ENCODE measurements at regions not wholly inside any gene's neighbourhood (a gene's known extent, or its start where the extent isn't known, plus 50 kb on each side); places are given as distances from the start of the nearest gene placed in this dataset.

DNA sequence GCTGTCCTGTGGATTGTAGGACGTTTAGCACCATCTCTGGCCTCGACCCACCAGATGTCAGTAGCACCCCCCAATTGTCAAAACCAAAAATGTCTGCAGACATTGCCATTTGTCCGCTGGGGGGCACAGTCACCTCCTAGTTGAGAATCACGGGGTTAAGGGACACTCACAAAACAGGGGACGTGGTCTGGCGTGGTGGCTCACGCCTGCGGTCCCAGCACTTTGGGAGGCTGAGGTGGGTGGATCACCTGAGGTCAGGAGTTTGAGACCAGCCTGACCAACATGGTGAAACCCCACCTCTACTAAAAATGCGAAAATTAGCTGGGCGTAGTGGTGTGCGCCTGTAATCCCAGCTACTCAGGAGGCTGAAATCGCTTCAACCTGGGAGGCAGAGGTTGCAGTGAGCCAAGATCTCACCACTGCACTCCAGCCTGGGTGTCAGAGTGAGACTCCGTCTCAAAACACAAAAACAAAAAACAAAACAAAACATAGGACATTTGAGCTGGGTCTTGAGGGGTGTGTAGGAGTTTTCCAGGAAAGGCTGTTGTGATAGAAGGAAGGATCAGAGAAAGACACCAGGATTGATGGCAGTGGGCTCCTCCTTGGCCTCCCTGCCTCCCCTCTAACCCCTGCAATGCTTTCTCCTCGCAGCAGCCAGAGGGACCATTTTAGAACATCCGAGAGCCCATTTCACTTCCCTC, 171.8 kb upstream of the GSE1 start (continued):
- TF ChIP-seq ZNF792 (CRISPR knock-in tag; IDR thresholded peaks at IDR 0.05) (no peak), TEAD2 (CRISPR knock-in tag; IDR thresholded peaks at IDR 0.05) (no peak), NR2F6 (IDR thresholded peaks at IDR 0.05) (no peak), NR2F6 (CRISPR knock-in tag; IDR thresholded peaks at IDR 0.05) (peak; percentile 56; the same call in 1 of the 2 replicates), RXRB (CRISPR knock-in tag; IDR thresholded peaks at IDR 0.05; ENCODE audit: borderline replicate concordance) (no peak), TEAD3 (CRISPR knock-in tag; optimal IDR thresholded peaks at IDR 0.05; ENCODE audit: borderline replicate concordance) (peak; percentile 14), ZFAT (CRISPR knock-in tag; conservative IDR thresholded peaks at IDR 0.05) (no peak), CREM (IDR thresholded peaks at IDR 0.05) (no peak), CREM (CRISPR knock-in tag; IDR thresholded peaks at IDR 0.05) (no peak), JDP2 (CRISPR knock-in tag; IDR thresholded peaks at IDR 0.05; ENCODE audit: borderline replicate concordance) (no peak), ZNF264 (CRISPR knock-in tag; IDR thresholded peaks at IDR 0.05) (no peak), REPIN1 (CRISPR knock-in tag; IDR thresholded peaks at IDR 0.05; ENCODE audit: borderline replicate concordance, low read depth) (no peak), ZEB1 (IDR thresholded peaks at IDR 0.05; ENCODE audit: insufficient replicate concordance, low read depth) (peak; percentile 41), THAP11 (CRISPR knock-in tag; IDR thresholded peaks at IDR 0.05) (no peak), MED1 (CRISPR knock-in tag; IDR thresholded peaks at IDR 0.05) (no peak), TCF7L2 (IDR thresholded peaks at IDR 0.05; ENCODE audit: low read depth, low read length) (no peak), ZFY (CRISPR knock-in tag; IDR thresholded peaks at IDR 0.05) (no peak), LCORL (IDR thresholded peaks at IDR 0.05) (no peak), LCORL (CRISPR knock-in tag; IDR thresholded peaks at IDR 0.05) (0 out of 2 replicates have a peak, but pooled peaks have one; percentile 43)
- TF ChIP-seq, protein P1, sequence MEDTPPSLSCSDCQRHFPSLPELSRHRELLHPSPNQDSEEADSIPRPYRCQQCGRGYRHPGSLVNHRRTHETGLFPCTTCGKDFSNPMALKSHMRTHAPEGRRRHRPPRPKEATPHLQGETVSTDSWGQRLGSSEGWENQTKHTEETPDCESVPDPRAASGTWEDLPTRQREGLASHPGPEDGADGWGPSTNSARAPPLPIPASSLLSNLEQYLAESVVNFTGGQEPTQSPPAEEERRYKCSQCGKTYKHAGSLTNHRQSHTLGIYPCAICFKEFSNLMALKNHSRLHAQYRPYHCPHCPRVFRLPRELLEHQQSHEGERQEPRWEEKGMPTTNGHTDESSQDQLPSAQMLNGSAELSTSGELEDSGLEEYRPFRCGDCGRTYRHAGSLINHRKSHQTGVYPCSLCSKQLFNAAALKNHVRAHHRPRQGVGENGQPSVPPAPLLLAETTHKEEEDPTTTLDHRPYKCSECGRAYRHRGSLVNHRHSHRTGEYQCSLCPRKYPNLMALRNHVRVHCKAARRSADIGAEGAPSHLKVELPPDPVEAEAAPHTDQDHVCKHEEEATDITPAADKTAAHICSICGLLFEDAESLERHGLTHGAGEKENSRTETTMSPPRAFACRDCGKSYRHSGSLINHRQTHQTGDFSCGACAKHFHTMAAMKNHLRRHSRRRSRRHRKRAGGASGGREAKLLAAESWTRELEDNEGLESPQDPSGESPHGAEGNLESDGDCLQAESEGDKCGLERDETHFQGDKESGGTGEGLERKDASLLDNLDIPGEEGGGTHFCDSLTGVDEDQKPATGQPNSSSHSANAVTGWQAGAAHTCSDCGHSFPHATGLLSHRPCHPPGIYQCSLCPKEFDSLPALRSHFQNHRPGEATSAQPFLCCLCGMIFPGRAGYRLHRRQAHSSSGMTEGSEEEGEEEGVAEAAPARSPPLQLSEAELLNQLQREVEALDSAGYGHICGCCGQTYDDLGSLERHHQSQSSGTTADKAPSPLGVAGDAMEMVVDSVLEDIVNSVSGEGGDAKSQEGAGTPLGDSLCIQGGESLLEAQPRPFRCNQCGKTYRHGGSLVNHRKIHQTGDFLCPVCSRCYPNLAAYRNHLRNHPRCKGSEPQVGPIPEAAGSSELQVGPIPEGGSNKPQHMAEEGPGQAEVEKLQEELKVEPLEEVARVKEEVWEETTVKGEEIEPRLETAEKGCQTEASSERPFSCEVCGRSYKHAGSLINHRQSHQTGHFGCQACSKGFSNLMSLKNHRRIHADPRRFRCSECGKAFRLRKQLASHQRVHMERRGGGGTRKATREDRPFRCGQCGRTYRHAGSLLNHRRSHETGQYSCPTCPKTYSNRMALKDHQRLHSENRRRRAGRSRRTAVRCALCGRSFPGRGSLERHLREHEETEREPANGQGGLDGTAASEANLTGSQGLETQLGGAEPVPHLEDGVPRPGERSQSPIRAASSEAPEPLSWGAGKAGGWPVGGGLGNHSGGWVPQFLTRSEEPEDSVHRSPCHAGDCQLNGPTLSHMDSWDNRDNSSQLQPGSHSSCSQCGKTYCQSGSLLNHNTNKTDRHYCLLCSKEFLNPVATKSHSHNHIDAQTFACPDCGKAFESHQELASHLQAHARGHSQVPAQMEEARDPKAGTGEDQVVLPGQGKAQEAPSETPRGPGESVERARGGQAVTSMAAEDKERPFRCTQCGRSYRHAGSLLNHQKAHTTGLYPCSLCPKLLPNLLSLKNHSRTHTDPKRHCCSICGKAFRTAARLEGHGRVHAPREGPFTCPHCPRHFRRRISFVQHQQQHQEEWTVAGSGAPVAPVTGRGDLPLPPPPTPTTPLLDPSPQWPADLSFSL (CRISPR knock-in tag; IDR thresholded peaks at IDR 0.05) = no peak
- TF ChIP-seq, protein P2, sequence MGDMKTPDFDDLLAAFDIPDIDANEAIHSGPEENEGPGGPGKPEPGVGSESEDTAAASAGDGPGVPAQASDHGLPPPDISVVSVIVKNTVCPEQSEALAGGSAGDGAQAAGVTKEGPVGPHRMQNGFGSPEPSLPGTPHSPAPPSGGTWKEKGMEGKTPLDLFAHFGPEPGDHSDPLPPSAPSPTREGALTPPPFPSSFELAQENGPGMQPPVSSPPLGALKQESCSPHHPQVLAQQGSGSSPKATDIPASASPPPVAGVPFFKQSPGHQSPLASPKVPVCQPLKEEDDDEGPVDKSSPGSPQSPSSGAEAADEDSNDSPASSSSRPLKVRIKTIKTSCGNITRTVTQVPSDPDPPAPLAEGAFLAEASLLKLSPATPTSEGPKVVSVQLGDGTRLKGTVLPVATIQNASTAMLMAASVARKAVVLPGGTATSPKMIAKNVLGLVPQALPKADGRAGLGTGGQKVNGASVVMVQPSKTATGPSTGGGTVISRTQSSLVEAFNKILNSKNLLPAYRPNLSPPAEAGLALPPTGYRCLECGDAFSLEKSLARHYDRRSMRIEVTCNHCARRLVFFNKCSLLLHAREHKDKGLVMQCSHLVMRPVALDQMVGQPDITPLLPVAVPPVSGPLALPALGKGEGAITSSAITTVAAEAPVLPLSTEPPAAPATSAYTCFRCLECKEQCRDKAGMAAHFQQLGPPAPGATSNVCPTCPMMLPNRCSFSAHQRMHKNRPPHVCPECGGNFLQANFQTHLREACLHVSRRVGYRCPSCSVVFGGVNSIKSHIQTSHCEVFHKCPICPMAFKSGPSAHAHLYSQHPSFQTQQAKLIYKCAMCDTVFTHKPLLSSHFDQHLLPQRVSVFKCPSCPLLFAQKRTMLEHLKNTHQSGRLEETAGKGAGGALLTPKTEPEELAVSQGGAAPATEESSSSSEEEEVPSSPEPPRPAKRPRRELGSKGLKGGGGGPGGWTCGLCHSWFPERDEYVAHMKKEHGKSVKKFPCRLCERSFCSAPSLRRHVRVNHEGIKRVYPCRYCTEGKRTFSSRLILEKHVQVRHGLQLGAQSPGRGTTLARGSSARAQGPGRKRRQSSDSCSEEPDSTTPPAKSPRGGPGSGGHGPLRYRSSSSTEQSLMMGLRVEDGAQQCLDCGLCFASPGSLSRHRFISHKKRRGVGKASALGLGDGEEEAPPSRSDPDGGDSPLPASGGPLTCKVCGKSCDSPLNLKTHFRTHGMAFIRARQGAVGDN (CRISPR knock-in tag; IDR thresholded peaks at IDR 0.05) = peak; percentile 41
- TF ChIP-seq, protein P3, sequence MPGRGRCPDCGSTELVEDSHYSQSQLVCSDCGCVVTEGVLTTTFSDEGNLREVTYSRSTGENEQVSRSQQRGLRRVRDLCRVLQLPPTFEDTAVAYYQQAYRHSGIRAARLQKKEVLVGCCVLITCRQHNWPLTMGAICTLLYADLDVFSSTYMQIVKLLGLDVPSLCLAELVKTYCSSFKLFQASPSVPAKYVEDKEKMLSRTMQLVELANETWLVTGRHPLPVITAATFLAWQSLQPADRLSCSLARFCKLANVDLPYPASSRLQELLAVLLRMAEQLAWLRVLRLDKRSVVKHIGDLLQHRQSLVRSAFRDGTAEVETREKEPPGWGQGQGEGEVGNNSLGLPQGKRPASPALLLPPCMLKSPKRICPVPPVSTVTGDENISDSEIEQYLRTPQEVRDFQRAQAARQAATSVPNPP (CRISPR knock-in tag; IDR thresholded peaks at IDR 0.05) = no peak
